G401 (cell line): ENCODE measurements at regions not wholly inside any gene's neighbourhood (a gene's known extent, or its start where the extent isn't known, plus 50 kb on each side); places are given as distances from the start of the nearest gene placed in this dataset.
"Not testable (repeated sequence)": the region's sequence is repeated elsewhere in the genome, so short reads cannot be mapped to it uniquely, and the experiment has no call there.

ENCODE experiments used
- DNase-seq: peaks from one replicate; pipeline ENCODE4 v3.0.0-alpha.2; 2015; ENCODE audit warnings: low spot score
- in situ Hi-C: cut with HindIII; loops from 2 replicates; pipeline ENCODE4 v1.10.0; 2016; ENCODE audit warnings: low sequenced_read_pairs, mixed read lengths

DNA sequence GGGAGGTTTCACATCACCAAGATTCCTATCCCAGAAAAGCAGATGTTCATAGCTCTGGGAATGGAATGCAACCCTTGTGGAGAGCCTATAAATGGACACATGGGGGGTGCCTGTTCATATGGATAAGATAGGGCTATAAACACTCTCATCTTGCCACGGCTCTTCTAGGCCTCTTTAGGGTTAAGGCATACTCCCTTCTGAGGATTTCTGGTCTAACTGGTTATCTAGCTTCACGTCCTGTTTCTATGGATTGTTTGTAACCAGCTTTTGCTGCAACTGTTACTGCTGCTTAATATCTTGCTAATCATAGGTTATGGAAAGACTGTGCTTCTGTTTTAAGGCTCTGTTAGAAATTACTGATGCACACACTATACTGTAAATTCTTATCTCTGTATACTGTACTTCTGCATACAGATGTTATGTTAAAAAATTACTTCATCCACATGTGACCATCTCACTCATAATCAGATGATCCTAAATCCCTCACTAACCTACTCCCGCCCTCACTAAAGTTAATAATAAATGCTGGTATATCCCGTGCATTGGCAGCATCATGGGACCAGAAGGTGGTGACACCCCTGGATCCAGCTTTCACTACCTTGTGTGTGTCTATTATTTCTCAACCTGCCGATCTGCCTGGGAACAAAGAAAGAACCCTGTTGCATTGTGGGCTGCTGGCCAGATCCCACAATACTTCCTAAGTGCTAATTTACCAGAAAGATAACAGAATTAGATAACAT lies 68.7 kb downstream of the PRKAB2 start:
- in situ Hi-C loops, DNase-seq: not testable (repeated sequence)

DNA sequence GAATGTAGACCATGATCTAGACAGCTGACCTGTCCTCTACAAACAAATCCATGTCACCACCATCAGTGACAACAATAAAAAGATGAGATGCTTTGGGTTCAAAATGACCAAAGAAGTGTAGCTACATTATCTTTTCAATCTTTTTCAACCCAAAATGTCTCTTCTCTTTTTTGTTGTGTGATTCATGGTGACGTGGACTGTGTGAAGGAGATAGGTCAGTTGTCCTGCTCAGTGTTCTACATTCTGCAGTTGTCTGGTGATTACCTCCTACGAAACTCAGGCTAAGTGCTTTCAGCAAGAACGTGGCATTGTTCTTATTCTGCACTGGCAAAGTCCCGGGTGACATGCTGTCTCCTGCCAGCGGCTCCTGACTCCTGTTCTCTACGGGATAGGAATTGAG lies 73.1 kb downstream of the PRKAB2 start:
- no peak for DNase-seq
- in situ Hi-C loops, result no loop called here

DNA sequence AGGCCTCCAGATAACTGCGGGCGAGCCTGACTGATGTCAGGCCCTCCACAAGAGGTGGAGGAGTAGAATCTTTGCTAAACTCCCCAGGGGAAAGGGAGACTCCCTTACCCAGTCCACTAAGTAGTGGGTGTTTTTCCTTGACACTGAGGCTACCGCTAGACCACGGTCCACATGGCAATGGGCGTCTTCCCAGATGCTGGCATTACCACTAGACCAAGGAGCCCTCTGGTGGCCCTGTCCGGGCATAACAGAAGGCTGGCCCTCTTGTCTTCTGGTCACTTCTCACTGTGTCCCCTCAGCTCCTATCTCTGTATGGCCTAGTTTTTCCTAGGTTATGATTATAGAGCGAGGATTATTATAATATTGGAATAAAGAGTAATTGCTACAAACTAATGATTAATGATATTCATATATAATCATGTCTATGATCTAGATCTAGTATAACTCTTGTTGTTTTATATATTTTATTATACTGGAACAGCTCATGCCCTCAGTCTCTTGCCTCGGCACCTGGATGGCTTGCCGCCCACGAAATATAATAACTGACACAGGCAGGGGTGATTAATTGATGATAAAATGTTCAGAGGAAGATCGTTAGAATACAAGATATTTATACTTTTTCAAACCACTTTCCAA lies 73.8 kb downstream of the PRKAB2 start:
- in situ Hi-C loops, result not testable (repeated sequence)

GRCh38 chr1:147095691-147096090 lies 76.6 kb downstream of the PRKAB2 start:
- DNase-seq, result no peak
- in situ Hi-C loops, result no loop called here

More for the DNA sequence above, 73.8 kb downstream of the PRKAB2 start:
- peak; percentile 24 for DNase-seq

- in situ Hi-C loops, result no loop called here
- DNase-seq, result no peak
These were observed 80.5 kb downstream of the PRKAB2 start for GRCh38 chr1:147091801-147092200.

GRCh38 chr1:147089457-147089856 lies 82.8 kb downstream of the PRKAB2 start:
- in situ Hi-C loops, result no loop called here
- DNase-seq, result no peak

- in situ Hi-C loops, result no loop called here
- no peak for DNase-seq
These were observed 86.1 kb downstream of the PRKAB2 start for GRCh38 chr1:147086129-147086528.

- in situ Hi-C loops, result no loop called here
These were observed 87.8 kb downstream of the PRKAB2 start for GRCh38 chr1:147084273-147085096.

GRCh38 chr1:147083919-147084272 lies 88.4 kb downstream of the PRKAB2 start:
- in situ Hi-C loops, result no loop called here
- no peak for DNase-seq

More at GRCh38 chr1:147084273-147085096, 87.8 kb downstream of the PRKAB2 start:
- peak; percentile 76 for DNase-seq

- in situ Hi-C loops, result no loop called here
- DNase-seq, result peak; percentile 60
These were observed 91.4 kb downstream of the PRKAB2 start for GRCh38 chr1:147080671-147081394.

DNA sequence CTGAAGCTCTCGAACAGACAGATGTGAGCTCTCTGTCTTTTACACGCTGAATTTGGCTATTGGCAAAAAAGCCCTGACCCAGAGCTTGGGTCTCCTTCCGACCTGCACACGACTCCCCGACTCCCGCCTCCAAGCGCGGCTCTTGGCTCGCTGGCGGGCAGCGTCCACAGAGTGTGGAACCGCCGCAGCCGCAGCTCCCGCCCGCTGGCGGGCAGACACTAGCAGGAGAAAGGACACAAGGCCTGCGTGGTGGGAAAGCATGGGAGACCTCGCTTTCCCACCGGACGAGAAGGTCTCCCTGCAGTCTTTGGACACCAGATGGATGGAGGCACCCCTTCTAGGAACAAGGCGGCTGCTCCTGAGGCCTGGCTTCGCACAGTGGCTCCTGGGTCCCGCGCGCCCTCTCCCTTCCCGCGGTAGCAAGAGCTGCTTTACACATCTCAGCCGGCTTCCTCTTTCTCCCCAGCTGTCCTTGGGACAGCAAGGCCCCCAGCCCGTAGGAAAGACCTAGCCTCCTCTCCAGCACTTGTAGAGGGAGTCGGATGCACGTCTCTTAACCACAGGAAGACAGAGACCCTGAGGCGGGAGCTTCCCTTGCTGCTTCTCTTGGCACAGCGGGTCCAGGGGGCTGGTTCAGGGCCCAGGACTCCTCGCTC lies 92.1 kb downstream of the PRKAB2 start:
- peak; percentile 48 for DNase-seq
- in situ Hi-C loops, result no loop called here

- in situ Hi-C loops, result no loop called here
- DNase-seq, result no peak
These were observed 92.8 kb downstream of the PRKAB2 start for GRCh38 chr1:147079400-147080005.

- in situ Hi-C loops, result no loop called here
- DNase-seq, result no peak
These were observed 93.5 kb downstream of the PRKAB2 start for GRCh38 chr1:147078606-147079399.

DNA sequence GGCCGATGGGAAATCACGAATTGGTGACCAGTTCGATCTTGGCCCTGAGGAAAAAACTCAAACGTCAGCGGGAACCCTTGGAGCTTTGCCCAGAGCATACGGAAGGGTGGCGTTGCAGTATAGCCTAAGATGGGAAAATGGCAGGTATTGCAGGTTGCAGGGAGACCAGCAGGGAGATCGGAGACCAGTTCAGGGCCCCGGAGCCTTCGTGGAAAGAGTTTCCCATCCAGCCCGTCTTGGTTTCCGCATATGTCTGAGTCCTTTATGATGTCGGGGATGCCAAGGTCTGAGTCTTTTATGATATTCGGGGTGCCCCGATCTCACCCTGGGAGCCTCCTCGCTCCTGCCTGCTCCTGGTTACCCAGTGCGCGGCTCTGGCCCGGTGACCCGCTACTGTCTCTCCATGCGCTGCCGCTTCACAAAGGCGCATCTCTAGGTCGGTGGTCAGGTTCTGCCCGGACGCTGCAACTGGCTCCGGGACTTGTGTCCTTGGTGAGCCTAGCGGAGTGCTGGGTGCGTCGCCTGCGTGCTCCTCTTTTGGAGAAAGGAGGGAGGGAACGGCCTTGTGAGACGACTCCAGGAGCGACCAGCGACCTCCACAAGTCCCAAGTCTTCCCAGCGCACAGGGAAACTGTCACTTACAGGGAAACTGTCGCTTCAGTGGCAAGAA lies 94.2 kb downstream of the PRKAB2 start:
- in situ Hi-C loops, result no loop called here
- no peak for DNase-seq

DNA sequence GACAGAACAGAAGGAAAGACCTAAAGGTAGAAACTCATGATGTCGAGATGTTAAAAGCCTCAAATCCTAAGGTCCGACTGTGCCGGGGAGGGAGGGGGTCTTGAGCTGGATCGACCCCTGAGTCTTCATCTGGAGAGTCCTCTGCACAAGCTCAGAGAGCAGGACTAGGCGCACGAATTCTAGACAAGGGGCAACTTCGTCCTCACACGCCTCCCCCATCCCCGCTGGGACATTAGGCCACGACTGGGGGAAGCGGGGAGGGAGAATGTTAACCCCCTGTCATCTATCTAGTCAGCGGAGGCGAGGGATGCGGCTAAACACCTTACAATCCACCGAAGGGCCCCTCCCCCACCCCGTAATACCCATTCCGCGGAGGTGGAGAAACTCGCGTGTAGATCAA lies 94.7 kb downstream of the PRKAB2 start:
- in situ Hi-C loops, result no loop called here
- no peak for DNase-seq

GRCh38 chr1:147077081-147077480 lies 95.2 kb downstream of the PRKAB2 start:
- in situ Hi-C loops, result no loop called here
- DNase-seq, result no peak

GRCh38 chr1:147076442-147076841 lies 95.8 kb downstream of the PRKAB2 start:
- DNase-seq, result no peak
- in situ Hi-C loops, result no loop called here
